Activated T-helper 1 cell treated with anti-CD3 and anti-CD28 coated beads, Interleukin-12 subunit alpha, Interleukin-12 subunit beta, Interleukin-2, Interleukin-4 antibody, amounts not matched to agents 30 ng/mL and 10 ng/mL and 1 ng/mL, durations not matched to agents 14 hours and 24 hours and 36 hours (primary cell): ENCODE measurements at regions not wholly inside any gene's neighbourhood (a gene's known extent, or its start where the extent isn't known, plus 50 kb on each side); places are given as distances from the start of the nearest gene placed in this dataset.

ENCODE experiments used
- DNase-seq: peaks from one replicate; pipeline ENCODE4 v3.0.0; 2021; ENCODE audit warnings: low spot score
- H3K27ac Mint-ChIP-seq: one replicate; pipeline ENCODE4 v1.8.0; 2021; ENCODE audit warnings: mild to moderate bottlenecking, mixed read lengths
- H3K27me3 Mint-ChIP-seq: one replicate; pipeline ENCODE4 v1.8.0; 2022; ENCODE audit warnings: mild to moderate bottlenecking, moderate library complexity, mixed read lengths; ENCODE audit not compliant: insufficient read depth
- H3K36me3 Mint-ChIP-seq: one replicate; pipeline ENCODE4 v1.8.0; 2021; ENCODE audit warnings: low read depth, mixed read lengths
- H3K4me1 Mint-ChIP-seq: one replicate; pipeline ENCODE4 v1.8.0; 2021; ENCODE audit warnings: low read depth, mixed read lengths
- H3K4me3 Mint-ChIP-seq: one replicate; pipeline ENCODE4 v1.8.0; 2021; ENCODE audit warnings: mild to moderate bottlenecking, moderate library complexity, mixed read lengths
- H3K9me3 Mint-ChIP-seq: one replicate; pipeline ENCODE4 v1.8.0; 2021; ENCODE audit warnings: mixed read lengths
- intact Hi-C: fragments of 100-400 bp; cut with micrococcal nuclease; formaldehyde crosslinking; loops from one replicate; pipeline ENCODE4 v1.15.1; 2024

DNA sequence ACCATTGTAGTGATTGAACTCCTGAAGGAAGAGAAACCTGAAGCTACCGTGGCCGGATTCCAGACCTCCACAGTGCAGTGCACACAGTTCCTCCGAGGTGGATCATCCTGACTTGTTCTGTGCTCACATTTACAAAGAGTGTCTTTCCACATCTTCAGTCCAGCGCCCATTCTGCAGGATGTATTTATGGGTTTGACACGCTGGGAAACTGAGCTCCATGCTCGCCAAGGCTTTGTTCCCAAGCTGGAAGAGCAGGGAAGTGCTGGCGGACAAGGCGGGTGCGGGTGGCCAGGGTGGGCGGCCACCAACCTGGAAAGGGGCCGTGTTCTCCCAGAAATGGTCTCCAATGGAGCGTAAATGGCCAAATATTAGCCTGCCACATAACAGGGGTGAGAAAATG is 227.9 kb downstream of the IRF8 start:
- no peak for DNase-seq
- H3K4me3 Mint-ChIP-seq = no peak overlapping the region
- H3K27me3 Mint-ChIP-seq = peaks cover 1% of the 10 kb centered on the region
- H3K9me3 Mint-ChIP-seq = no peaks in the 10 kb centered on the region
- H3K27ac Mint-ChIP-seq = no peak overlapping the region
- no peaks in the 10 kb centered on the region for H3K4me1 Mint-ChIP-seq
- intact Hi-C loops = no loop called here
- H3K36me3 Mint-ChIP-seq = no peaks in the 10 kb centered on the region

- H3K27me3 Mint-ChIP-seq = no peaks in the 10 kb centered on the region
- intact Hi-C loops = no loop called here
- no peak overlapping the region for H3K4me3 Mint-ChIP-seq
- no peak overlapping the region for H3K27ac Mint-ChIP-seq
- no peaks in the 10 kb centered on the region for H3K9me3 Mint-ChIP-seq
- no peak for DNase-seq
- no peaks in the 10 kb centered on the region for H3K4me1 Mint-ChIP-seq
- no peaks in the 10 kb centered on the region for H3K36me3 Mint-ChIP-seq
Observed at GRCh38 chr16:86127366-86127765, 228.4 kb downstream of the IRF8 start.

- Mint-ChIP-seq H3K4me1 (no peaks in the 10 kb centered on the region), H3K27me3 (no peaks in the 10 kb centered on the region), H3K4me3 (no peak overlapping the region), H3K27ac (no peak overlapping the region), H3K9me3 (no peaks in the 10 kb centered on the region), H3K36me3 (no peaks in the 10 kb centered on the region)
- intact Hi-C loops = no loop called here
- no peak for DNase-seq
Observed at GRCh38 chr16:86128246-86128645, 229.3 kb downstream of the IRF8 start.

DNA sequence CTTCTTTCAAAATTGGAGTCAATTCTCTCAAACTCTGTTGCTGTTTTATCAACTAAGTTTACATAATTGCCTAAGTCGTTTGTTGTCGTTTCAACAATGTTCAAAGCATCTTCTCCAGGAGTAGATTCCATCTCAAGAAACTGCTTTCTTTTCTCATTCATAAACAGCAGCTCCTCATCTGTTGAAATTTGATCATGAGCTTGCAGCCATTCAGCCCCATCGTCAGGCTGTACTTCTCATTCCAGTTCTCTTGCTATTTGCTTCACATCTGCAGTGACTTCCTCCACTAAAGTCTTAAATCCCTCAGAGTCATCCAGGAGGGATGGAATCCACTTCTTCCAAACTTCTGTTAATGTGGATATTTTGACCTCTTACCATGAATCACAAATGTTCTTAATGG is 230.6 kb downstream of the IRF8 start:
- H3K36me3 Mint-ChIP-seq = no peaks in the 10 kb centered on the region
- H3K9me3 Mint-ChIP-seq = no peaks in the 10 kb centered on the region
- no peak overlapping the region for H3K4me3 Mint-ChIP-seq
- H3K4me1 Mint-ChIP-seq = no peaks in the 10 kb centered on the region
- no peak for DNase-seq
- no peak overlapping the region for H3K27ac Mint-ChIP-seq
- no peaks in the 10 kb centered on the region for H3K27me3 Mint-ChIP-seq
- intact Hi-C loops = no loop called here

DNA sequence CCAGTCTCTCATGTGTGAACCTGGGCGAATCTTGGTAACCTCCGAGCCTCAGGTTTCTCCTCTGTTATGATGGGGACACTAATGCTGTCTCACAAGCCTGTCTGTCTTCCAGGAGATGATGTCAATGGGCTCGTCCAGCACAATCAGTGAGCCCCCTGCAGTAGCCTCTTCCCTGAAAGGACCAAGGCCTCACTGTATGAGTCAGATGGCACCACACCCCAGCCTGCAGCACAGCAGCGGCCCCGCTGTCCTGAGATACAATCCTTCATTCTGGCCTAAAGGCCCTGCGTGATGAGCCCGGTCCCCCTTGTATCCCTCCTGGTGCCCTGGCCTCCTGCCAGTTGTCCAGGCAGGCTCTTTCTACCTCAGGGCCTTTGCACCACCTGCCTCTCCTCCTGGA is 234.4 kb downstream of the IRF8 start:
- Mint-ChIP-seq H3K9me3 (no peaks in the 10 kb centered on the region), H3K27me3 (peaks cover 2% of the 10 kb centered on the region), H3K27ac (no peak overlapping the region), H3K4me1 (no peaks in the 10 kb centered on the region), H3K4me3 (no peak overlapping the region), H3K36me3 (no peaks in the 10 kb centered on the region)
- no peak for DNase-seq
- intact Hi-C loops = no loop called here

DNA sequence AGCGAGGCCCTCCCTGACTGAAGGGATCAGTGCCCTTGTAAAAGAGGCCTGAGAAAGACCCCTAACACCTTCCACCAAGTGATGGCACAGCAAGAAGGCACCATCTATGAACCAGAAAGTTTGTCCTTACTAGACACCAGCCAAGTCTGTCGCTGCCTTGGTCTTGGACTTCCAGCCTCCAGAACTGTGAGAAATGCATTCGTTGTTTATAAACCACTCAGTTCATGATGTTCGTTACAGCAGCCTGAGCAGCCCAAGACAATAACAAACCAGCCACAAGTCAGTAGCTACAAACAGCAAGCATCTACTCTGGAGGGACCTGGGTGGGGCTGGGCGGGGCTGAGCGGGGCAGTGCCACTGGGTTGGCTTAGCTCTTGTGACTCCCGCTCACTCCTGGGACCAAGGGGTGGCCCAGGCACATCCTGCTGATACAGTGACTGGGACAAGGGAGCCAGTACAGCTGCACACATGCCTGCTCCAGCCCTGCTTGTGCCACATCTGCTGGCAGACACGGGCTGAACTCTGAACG is 234.9 kb downstream of the IRF8 start:
- no peaks in the 10 kb centered on the region for H3K4me1 Mint-ChIP-seq
- no peaks in the 10 kb centered on the region for H3K9me3 Mint-ChIP-seq
- peaks cover 2% of the 10 kb centered on the region for H3K27me3 Mint-ChIP-seq
- H3K4me3 Mint-ChIP-seq = no peak overlapping the region
- H3K27ac Mint-ChIP-seq = no peak overlapping the region
- H3K36me3 Mint-ChIP-seq = no peaks in the 10 kb centered on the region
- intact Hi-C loops = no loop called here
- no peak for DNase-seq

- no peaks in the 10 kb centered on the region for H3K36me3 Mint-ChIP-seq
- DNase-seq = no peak
- no peaks in the 10 kb centered on the region for H3K4me1 Mint-ChIP-seq
Observed at GRCh38 chr16:86134802-86135461, 236.0 kb downstream of the IRF8 start.

DNA sequence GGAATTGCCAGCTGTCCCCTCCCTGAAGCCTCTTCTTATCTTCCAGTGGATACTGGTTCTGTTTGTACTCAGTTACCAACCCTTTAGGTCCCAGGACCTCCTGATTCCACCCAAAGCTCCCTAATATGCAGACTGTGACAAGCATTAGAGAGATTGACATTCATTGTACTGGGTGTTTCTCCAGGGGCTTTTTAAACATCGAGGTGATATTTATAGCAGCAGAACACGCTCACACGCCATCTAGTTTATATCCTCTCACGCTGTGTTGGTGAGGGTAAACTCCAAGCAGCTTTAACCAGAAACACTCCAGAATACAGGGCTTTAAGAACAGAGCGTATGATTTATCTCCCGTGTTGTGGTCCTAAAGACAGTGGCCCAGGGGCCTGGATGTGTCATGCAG is 238.4 kb downstream of the IRF8 start:
- no peak overlapping the region for H3K4me3 Mint-ChIP-seq
- intact Hi-C loops = no loop called here
- H3K4me1 Mint-ChIP-seq = no peaks in the 10 kb centered on the region

More at GRCh38 chr16:86134802-86135461, 236.0 kb downstream of the IRF8 start:
- Mint-ChIP-seq H3K4me3 (no peak overlapping the region), H3K9me3 (no peaks in the 10 kb centered on the region), H3K27me3 (peaks cover 3% of the 10 kb centered on the region), H3K27ac (no peak overlapping the region)
- intact Hi-C loops = no loop called here

GRCh38 chr16:86138121-86139085 is 239.4 kb downstream of the IRF8 start:
- H3K27ac Mint-ChIP-seq = no peak overlapping the region
- intact Hi-C loops = no loop called here
- no peak overlapping the region for H3K4me3 Mint-ChIP-seq
- peaks cover 3% of the 10 kb centered on the region for H3K27me3 Mint-ChIP-seq
- no peak for DNase-seq
- no peaks in the 10 kb centered on the region for H3K9me3 Mint-ChIP-seq
- H3K36me3 Mint-ChIP-seq = no peaks in the 10 kb centered on the region
- no peaks in the 10 kb centered on the region for H3K4me1 Mint-ChIP-seq

More for the DNA sequence above, 238.4 kb downstream of the IRF8 start:
- Mint-ChIP-seq H3K9me3 (no peaks in the 10 kb centered on the region), H3K27me3 (peaks cover 3% of the 10 kb centered on the region), H3K27ac (no peak overlapping the region), H3K36me3 (no peaks in the 10 kb centered on the region)
- no peak for DNase-seq

DNA sequence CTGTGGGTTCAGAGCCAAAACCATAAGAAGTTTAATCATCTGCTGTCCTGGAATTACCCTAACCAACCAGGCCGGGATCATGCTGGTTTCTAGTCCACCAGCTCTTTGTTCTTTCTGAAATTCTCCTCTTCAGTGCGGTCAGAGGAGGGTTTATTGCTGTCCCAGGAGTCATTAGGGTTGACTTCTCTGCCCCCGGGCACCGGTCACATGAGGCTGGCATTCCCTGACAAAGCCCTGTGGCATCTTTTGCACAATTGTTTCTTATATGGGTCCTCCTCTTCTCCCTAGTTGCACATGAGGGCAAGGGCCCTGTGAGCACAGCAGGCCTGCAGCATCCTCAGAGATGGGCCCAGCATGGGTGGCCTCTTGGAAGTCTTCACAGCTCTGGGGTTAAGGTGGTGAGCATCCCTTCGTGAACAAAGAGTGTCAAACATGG is 243.9 kb downstream of the IRF8 start:
- Mint-ChIP-seq H3K4me1 (no peaks in the 10 kb centered on the region), H3K27me3 (peaks cover 1% of the 10 kb centered on the region), H3K9me3 (no peaks in the 10 kb centered on the region), H3K4me3 (no peak overlapping the region), H3K36me3 (no peaks in the 10 kb centered on the region), H3K27ac (no peak overlapping the region)
- DNase-seq = no peak
- intact Hi-C loops = no loop called here

DNA sequence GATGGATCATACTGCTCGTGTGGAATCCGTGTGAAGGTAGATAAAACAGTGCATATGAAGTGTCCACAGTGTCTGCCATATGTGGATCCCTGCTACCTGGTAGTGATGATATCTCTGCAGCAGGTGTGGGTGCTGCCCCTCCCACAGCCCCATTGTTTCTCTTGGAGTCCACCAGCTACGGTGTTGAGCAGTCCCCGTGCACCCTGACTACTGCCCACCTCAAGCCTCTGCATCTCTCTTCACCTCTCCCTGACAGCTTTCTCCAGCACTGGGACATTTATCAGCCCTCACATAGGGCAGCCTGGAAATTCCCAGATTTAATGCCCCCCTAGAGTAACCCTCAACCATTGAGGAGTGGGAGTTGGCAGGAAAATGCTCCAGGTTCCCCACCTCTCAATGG is 244.7 kb downstream of the IRF8 start:
- intact Hi-C loops = no loop called here
- Mint-ChIP-seq H3K27ac (no peak overlapping the region), H3K27me3 (peaks cover 1% of the 10 kb centered on the region), H3K36me3 (no peaks in the 10 kb centered on the region), H3K4me1 (no peaks in the 10 kb centered on the region), H3K4me3 (no peak overlapping the region), H3K9me3 (no peaks in the 10 kb centered on the region)
- no peak for DNase-seq

DNA sequence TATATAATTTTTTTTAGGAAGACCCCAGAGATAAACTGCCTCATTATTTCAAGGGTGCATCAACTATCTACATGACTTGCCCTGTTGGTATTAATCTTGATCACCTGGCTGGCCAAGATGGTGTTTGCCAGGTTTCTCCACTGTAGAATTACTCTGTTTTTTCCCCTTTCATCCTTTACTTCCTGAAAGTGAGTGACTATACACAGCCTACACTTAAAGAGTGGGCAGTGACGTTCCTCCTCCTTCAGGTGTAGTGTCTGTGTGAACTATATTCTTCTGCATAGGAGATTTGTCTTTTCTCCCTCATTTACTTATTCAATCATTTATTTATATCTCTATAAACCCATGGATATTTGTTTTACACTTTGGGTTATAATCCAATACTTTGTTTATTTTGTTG is 246.7 kb downstream of the IRF8 start:
- DNase-seq = no peak
- no peaks in the 10 kb centered on the region for H3K36me3 Mint-ChIP-seq
- no peaks in the 10 kb centered on the region for H3K9me3 Mint-ChIP-seq
- H3K4me1 Mint-ChIP-seq = no peaks in the 10 kb centered on the region
- no peak overlapping the region for H3K4me3 Mint-ChIP-seq
- peaks cover 2% of the 10 kb centered on the region for H3K27me3 Mint-ChIP-seq
- intact Hi-C loops = no loop called here
- H3K27ac Mint-ChIP-seq = no peak overlapping the region

DNA sequence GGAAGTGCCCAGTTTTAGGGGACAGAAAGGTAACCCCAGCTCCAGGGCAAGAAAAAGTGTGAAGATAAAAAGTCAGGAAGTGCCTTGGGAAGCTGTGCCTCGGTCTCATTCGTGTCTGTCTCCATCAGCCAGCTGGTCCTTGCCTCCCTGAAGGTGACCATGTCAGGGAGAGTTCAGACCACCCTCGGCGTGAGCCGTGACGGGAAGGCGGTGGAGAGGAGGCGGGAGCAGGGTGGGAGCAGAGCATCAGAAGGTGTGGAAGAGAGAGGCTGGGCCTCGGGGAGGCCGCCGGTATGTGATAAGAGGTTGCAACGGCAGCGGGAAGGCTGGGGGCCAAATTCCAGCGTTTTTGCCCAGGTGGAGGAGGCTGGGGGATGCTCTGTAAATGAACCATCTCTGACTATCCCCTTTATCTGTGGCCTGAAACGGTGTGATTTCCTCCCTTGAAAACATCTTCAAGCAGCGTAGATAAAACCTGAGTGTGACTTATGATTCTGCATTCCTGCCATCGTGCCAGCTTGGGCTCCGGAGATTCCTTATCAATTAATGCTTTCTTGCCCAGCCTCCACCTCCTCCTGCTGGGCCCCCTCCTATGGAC is 251.8 kb downstream of the IRF8 start:
- H3K36me3 Mint-ChIP-seq = no peaks in the 10 kb centered on the region
- no peak for DNase-seq
- H3K4me1 Mint-ChIP-seq = no peaks in the 10 kb centered on the region
- H3K4me3 Mint-ChIP-seq = no peak overlapping the region
- H3K27me3 Mint-ChIP-seq = peaks cover 2% of the 10 kb centered on the region
- H3K27ac Mint-ChIP-seq = no peak overlapping the region
- intact Hi-C loops = no loop called here
- no peaks in the 10 kb centered on the region for H3K9me3 Mint-ChIP-seq
